ENCODE measurements at regions not wholly inside any gene's neighbourhood (a gene's known extent, or its start where the extent isn't known, plus 50 kb on each side); places are given as distances from the start of the nearest gene placed in this dataset.

DNA sequence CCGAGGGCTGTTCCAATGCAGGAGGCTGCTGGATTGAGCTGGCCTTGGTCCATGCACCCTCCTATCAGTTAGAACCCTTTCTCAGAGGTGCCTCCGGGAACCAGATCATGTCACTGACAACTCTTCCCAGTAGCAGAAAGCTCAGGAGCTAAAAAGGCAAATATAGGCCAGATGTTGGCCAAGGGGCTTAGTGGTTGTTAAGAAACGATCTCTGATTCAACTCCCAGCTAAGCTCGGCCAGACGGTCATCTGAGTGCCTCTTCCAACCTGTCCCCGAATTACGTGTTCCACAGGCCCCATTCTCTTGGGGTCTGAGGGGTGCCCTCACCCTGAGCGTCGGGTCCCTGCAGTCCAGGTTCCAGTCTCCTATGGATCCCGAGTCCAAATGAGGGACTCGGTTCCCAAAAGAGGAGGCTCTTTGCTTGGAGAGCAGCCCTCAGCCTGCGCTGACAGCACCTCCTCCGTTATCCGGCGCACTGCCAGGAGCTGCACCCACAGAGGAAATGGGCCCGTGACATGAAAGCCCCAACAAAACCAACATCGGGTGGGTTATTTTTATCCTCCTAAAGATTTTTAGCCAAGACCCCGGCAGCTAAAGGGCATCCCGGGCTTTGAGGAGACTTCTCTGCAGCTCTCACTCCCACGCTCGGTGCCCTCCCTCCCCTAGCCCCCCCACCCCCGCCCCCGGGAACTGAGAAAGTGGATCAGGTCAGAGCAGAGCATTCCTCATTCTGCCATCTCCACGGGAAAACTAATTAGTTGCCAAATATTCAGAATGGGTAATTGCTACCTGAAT, 106.6 kb upstream of the ID2 start:
- no peak for TF ChIP-seq EZH2 (optimal IDR thresholded peaks at IDR 0.05; ENCODE audit: low read depth, low read length)
- TF ChIP-seq, protein P1, sequence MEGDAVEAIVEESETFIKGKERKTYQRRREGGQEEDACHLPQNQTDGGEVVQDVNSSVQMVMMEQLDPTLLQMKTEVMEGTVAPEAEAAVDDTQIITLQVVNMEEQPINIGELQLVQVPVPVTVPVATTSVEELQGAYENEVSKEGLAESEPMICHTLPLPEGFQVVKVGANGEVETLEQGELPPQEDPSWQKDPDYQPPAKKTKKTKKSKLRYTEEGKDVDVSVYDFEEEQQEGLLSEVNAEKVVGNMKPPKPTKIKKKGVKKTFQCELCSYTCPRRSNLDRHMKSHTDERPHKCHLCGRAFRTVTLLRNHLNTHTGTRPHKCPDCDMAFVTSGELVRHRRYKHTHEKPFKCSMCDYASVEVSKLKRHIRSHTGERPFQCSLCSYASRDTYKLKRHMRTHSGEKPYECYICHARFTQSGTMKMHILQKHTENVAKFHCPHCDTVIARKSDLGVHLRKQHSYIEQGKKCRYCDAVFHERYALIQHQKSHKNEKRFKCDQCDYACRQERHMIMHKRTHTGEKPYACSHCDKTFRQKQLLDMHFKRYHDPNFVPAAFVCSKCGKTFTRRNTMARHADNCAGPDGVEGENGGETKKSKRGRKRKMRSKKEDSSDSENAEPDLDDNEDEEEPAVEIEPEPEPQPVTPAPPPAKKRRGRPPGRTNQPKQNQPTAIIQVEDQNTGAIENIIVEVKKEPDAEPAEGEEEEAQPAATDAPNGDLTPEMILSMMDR (IDR thresholded peaks at IDR 0.05; ENCODE audit: low read length), result no peak
- TF ChIP-seq EZH2phosphoT487 (IDR thresholded peaks at IDR 0.05; ENCODE audit: low read length), result no peak
- Histone ChIP-seq H3K4me2 (ENCODE audit: low read depth, low read length) (no peak overlapping the region), H3K9me3 (replicated peaks; ENCODE audit: insufficient read depth, low read length) (no peaks in the 10 kb centered on the region), H3K36me3 (replicated peaks; ENCODE audit: insufficient read depth, low read length) (no peaks in the 10 kb centered on the region), H3K9me2 (replicated peaks; ENCODE audit: insufficient read depth, low read length) (no peaks in the 10 kb centered on the region), H3K4me1 (ENCODE audit: low read length) (no peaks in the 10 kb centered on the region), H4K20me1 (ENCODE audit: insufficient read depth, low read length) (no peaks in the 10 kb centered on the region), H3K9ac (ENCODE audit: low read length) (no peak overlapping the region), H2AFZ (ENCODE audit: low read length) (no peak overlapping the region), H3K4me3 (ENCODE audit: low read length) (no peak overlapping the region), H3F3A (ENCODE audit: insufficient read depth, low read length) (no peaks in the 10 kb centered on the region), H3K27me3 (replicated peaks; ENCODE audit: insufficient read depth, low read length) (no peaks in the 10 kb centered on the region), H3K27ac (ENCODE audit: low read length) (no peak overlapping the region), H3K79me2 (ENCODE audit: low read length) (no peaks in the 10 kb centered on the region)
- DNase-seq, result no peak

DNA sequence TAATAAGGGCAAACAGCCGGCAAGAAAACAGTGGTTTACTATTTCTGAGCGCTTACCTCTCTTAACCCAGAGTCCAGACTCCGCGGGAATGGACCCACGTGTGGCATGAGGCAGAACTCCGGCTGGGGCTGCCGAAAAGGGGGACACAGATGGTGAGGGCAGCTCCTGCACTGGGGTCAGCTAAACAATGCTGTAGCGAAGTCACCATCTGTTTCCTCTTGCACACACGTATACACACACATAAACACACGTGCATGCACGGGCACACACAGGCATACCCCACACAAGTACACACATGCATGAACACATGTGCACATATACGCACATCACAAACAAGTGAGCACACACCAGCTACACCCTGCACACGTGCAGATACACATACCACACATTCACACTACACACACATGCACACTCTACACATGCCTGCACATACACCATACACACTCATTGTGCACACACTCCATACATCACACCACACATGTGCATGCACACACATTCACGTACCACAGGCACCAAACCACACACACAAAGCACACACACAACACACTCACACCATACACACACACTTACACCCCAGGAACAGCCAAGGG, 105.9 kb upstream of the ID2 start:
- TF ChIP-seq EZH2 (optimal IDR thresholded peaks at IDR 0.05; ENCODE audit: low read depth, low read length), result no peak
- no peak for TF ChIP-seq EZH2phosphoT487 (IDR thresholded peaks at IDR 0.05; ENCODE audit: low read length)
- TF ChIP-seq, protein P1 (IDR thresholded peaks at IDR 0.05; ENCODE audit: low read length), result no peak
- H3K9me2 ChIP-seq (replicated peaks; ENCODE audit: insufficient read depth, low read length), result no peaks in the 10 kb centered on the region
- H3K27me3 ChIP-seq (replicated peaks; ENCODE audit: insufficient read depth, low read length), result no peaks in the 10 kb centered on the region
- H3K79me2 ChIP-seq (ENCODE audit: low read length), result no peaks in the 10 kb centered on the region
- no peak overlapping the region for H3K4me3 ChIP-seq (ENCODE audit: low read length)
- H2AFZ ChIP-seq (ENCODE audit: low read length), result no peak overlapping the region
- H3F3A ChIP-seq (ENCODE audit: insufficient read depth, low read length), result no peaks in the 10 kb centered on the region
- H3K4me2 ChIP-seq (ENCODE audit: low read depth, low read length), result no peak overlapping the region
- no peaks in the 10 kb centered on the region for H3K9me3 ChIP-seq (replicated peaks; ENCODE audit: insufficient read depth, low read length)
- H4K20me1 ChIP-seq (ENCODE audit: insufficient read depth, low read length), result no peaks in the 10 kb centered on the region
- H3K36me3 ChIP-seq (replicated peaks; ENCODE audit: insufficient read depth, low read length), result no peaks in the 10 kb centered on the region
- H3K27ac ChIP-seq (ENCODE audit: low read length), result no peak overlapping the region
- no peak for DNase-seq
- no peak overlapping the region for H3K9ac ChIP-seq (ENCODE audit: low read length)
- H3K4me1 ChIP-seq (ENCODE audit: low read length), result no peaks in the 10 kb centered on the region

GRCh38 chr2:8576525-8577167, 105.2 kb upstream of the ID2 start:
- no peak overlapping the region for H3K9ac ChIP-seq (ENCODE audit: low read length)

More at GRCh38 chr2:8576525-8577167, 105.2 kb upstream of the ID2 start:
- H3K4me2 ChIP-seq (ENCODE audit: low read depth, low read length), result no peak overlapping the region
- no peaks in the 10 kb centered on the region for H3K27me3 ChIP-seq (replicated peaks; ENCODE audit: insufficient read depth, low read length)
- no peak overlapping the region for H3K27ac ChIP-seq (ENCODE audit: low read length)
- no peak overlapping the region for H3K4me3 ChIP-seq (ENCODE audit: low read length)
- no peaks in the 10 kb centered on the region for H4K20me1 ChIP-seq (ENCODE audit: insufficient read depth, low read length)
- no peaks in the 10 kb centered on the region for H3K79me2 ChIP-seq (ENCODE audit: low read length)
- H3F3A ChIP-seq (ENCODE audit: insufficient read depth, low read length), result no peaks in the 10 kb centered on the region
- no peak overlapping the region for H2AFZ ChIP-seq (ENCODE audit: low read length)
- TF ChIP-seq EZH2phosphoT487 (IDR thresholded peaks at IDR 0.05; ENCODE audit: low read length) (no peak), EZH2 (optimal IDR thresholded peaks at IDR 0.05; ENCODE audit: low read depth, low read length) (no peak)
- TF ChIP-seq, protein P1 (IDR thresholded peaks at IDR 0.05; ENCODE audit: low read length), result no peak
- DNase-seq, result no peak
- H3K9me2 ChIP-seq (replicated peaks; ENCODE audit: insufficient read depth, low read length), result no peaks in the 10 kb centered on the region
- no peaks in the 10 kb centered on the region for H3K4me1 ChIP-seq (ENCODE audit: low read length)
- H3K9me3 ChIP-seq (replicated peaks; ENCODE audit: insufficient read depth, low read length), result no peaks in the 10 kb centered on the region
- H3K36me3 ChIP-seq (replicated peaks; ENCODE audit: insufficient read depth, low read length), result no peaks in the 10 kb centered on the region
